ENCODE measurements at regions not wholly inside any gene's neighbourhood (a gene's known extent, or its start where the extent isn't known, plus 50 kb on each side); places are given as distances from the start of the nearest gene placed in this dataset.

DNA sequence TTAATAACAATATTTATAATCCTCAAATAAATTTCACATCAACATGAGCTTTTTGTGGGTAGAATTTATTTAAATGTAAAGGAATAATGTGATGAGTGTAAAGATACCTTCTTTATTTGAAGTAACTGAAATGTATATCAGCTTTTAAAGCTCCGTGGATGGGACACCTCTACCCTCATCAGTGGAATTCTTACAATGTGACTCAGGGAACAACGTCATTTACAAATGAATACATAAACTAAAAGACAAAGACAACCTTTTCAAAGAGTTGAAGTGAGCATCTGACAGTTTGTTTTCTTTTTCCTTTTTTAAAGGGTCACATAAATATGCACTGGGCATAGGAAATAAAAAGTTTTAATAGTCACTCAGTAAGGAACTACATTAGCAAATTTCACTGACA, 1127.0 kb upstream of the CRIM1 start:
- Mint-ChIP-seq H3K9me3 (ENCODE audit: low read depth, unreplicated experiment) (peaks cover 19% of the 10 kb centered on the region), H3K27ac (ENCODE audit: unreplicated experiment) (no peak overlapping the region), H3K36me3 (ENCODE audit: insufficient read depth, unreplicated experiment) (no peaks in the 10 kb centered on the region), H3K4me1 (ENCODE audit: low read depth, unreplicated experiment) (no peaks in the 10 kb centered on the region), H3K4me3 (ENCODE audit: low read depth, unreplicated experiment) (no peak overlapping the region), H3K27me3 (ENCODE audit: unreplicated experiment) (no peaks in the 10 kb centered on the region)
- intact Hi-C loops (cut with micrococcal nuclease; ENCODE audit: unreplicated experiment) = no loop called here
- BruUV-seq (replicated peaks) = no TSS peak
- no peak for DNase-seq
- TF ChIP-seq, protein P1, sequence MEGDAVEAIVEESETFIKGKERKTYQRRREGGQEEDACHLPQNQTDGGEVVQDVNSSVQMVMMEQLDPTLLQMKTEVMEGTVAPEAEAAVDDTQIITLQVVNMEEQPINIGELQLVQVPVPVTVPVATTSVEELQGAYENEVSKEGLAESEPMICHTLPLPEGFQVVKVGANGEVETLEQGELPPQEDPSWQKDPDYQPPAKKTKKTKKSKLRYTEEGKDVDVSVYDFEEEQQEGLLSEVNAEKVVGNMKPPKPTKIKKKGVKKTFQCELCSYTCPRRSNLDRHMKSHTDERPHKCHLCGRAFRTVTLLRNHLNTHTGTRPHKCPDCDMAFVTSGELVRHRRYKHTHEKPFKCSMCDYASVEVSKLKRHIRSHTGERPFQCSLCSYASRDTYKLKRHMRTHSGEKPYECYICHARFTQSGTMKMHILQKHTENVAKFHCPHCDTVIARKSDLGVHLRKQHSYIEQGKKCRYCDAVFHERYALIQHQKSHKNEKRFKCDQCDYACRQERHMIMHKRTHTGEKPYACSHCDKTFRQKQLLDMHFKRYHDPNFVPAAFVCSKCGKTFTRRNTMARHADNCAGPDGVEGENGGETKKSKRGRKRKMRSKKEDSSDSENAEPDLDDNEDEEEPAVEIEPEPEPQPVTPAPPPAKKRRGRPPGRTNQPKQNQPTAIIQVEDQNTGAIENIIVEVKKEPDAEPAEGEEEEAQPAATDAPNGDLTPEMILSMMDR (IDR thresholded peaks at IDR 0.05; ENCODE audit: unreplicated experiment) = no peak
- CTCF ChIA-PET = no interaction called here

DNA sequence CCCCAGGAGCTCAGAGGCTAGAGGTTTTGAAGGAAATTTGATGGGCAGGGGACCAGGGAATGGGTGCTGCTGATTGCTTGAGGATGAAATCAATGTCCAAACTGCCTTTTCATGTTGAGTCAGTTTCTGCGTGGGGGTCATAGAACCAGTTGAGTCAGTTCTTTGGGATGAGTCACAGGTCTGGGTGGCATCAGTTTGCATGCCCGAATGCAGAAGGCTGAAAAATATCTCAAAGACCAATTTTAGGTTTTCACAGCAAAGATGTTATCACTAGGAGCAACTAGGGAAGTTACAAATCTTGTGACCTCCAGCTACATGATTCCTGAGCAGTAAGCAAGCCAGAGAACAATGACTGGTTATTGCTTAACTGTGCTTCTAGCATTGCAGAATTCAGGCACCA, 1135.1 kb upstream of the CRIM1 start:
- peak overlapping the region; percentile 42 for H3K27ac Mint-ChIP-seq (ENCODE audit: unreplicated experiment)
- CTCF ChIA-PET = no interaction called here
- H3K36me3 Mint-ChIP-seq (ENCODE audit: insufficient read depth, unreplicated experiment) = no peaks in the 10 kb centered on the region
- BruUV-seq (replicated peaks) = no TSS peak
- no peak overlapping the region for H3K4me3 Mint-ChIP-seq (ENCODE audit: low read depth, unreplicated experiment)
- peaks cover 12% of the 10 kb centered on the region for H3K9me3 Mint-ChIP-seq (ENCODE audit: low read depth, unreplicated experiment)
- TF ChIP-seq, protein P1 (IDR thresholded peaks at IDR 0.05; ENCODE audit: unreplicated experiment) = no peak
- DNase-seq = peak; percentile 51
- intact Hi-C loops (cut with micrococcal nuclease; ENCODE audit: unreplicated experiment) = no loop called here
- H3K4me1 Mint-ChIP-seq (ENCODE audit: low read depth, unreplicated experiment) = no peaks in the 10 kb centered on the region
- H3K27me3 Mint-ChIP-seq (ENCODE audit: unreplicated experiment) = no peaks in the 10 kb centered on the region

DNA sequence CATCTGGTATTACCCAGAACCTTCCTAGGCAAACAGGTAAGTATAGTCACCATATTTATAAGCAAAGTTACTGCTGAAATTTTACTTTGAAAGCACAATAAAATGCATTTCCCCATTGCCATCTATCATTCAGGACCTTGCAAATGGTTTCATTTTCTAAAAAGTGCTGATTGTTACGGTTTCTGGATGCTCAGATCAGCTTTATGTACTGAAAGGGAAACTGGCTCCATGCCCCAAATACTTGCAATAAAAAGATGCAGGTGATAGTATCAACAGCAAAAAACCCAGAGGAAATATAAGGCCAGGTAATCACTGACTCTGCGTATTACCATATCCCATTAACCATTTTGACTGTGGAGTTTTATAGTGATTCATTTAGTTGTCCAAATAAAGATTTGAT, 1150.7 kb upstream of the CRIM1 start:
- Mint-ChIP-seq H3K27ac (ENCODE audit: unreplicated experiment) (no peak overlapping the region), H3K9me3 (ENCODE audit: low read depth, unreplicated experiment) (peaks cover 2% of the 10 kb centered on the region), H3K4me1 (ENCODE audit: low read depth, unreplicated experiment) (no peaks in the 10 kb centered on the region), H3K36me3 (ENCODE audit: insufficient read depth, unreplicated experiment) (no peaks in the 10 kb centered on the region), H3K27me3 (ENCODE audit: unreplicated experiment) (no peaks in the 10 kb centered on the region), H3K4me3 (ENCODE audit: low read depth, unreplicated experiment) (no peak overlapping the region)
- CTCF ChIA-PET = no interaction called here
- TF ChIP-seq, protein P1 (IDR thresholded peaks at IDR 0.05; ENCODE audit: unreplicated experiment) = no peak
- no TSS peak for BruUV-seq (replicated peaks)
- intact Hi-C loops (cut with micrococcal nuclease; ENCODE audit: unreplicated experiment) = no loop called here
- no peak for DNase-seq

DNA sequence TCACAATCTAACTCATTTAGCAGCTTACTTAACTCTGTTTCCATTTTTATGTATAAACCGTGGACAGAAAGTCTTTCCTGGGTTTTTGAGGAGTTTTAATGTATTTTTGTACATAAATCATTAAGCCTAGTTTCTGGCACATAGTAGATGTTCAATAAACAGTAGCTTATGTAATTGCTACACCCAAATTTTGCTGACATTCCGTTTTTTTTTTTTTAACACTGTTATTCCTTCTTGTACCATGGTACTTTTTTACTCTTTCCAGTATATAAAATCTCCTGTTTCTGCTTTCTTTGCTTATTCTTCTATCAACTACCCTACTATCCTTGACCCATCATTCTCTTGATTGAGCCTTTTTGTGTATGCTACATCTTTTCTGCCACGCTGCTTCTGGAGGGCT, 1151.3 kb upstream of the CRIM1 start:
- Mint-ChIP-seq H3K4me1 (ENCODE audit: low read depth, unreplicated experiment) (no peaks in the 10 kb centered on the region), H3K27me3 (ENCODE audit: unreplicated experiment) (no peaks in the 10 kb centered on the region), H3K36me3 (ENCODE audit: insufficient read depth, unreplicated experiment) (no peaks in the 10 kb centered on the region), H3K4me3 (ENCODE audit: low read depth, unreplicated experiment) (no peak overlapping the region), H3K9me3 (ENCODE audit: low read depth, unreplicated experiment) (peaks cover 6% of the 10 kb centered on the region), H3K27ac (ENCODE audit: unreplicated experiment) (no peak overlapping the region)
- CTCF ChIA-PET = no interaction called here
- intact Hi-C loops (cut with micrococcal nuclease; ENCODE audit: unreplicated experiment) = no loop called here
- no TSS peak for BruUV-seq (replicated peaks)
- no peak for DNase-seq
- TF ChIP-seq, protein P1 (IDR thresholded peaks at IDR 0.05; ENCODE audit: unreplicated experiment) = no peak

DNA sequence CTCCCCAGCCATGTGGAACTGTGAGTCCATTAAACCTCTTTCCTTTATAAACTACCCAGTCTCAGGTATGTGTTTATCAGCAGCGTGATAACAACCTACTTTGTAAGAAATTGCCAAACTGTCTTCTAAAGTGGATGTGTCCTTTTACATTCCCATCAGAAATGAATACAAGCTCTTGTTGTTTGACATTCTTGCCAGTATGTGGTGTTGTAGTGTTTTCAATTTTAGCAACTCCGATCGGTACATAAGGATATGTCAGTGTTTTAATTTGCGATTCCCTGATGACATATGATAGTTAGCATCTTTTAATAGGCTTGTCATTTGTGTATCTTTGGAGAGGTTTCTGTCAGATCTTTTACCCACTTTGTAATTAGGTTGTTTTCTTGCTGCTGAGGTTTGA, 1156.3 kb upstream of the CRIM1 start:
- no TSS peak for BruUV-seq (replicated peaks)
- H3K9me3 Mint-ChIP-seq (ENCODE audit: low read depth, unreplicated experiment) = peaks cover 11% of the 10 kb centered on the region
- intact Hi-C loops (cut with micrococcal nuclease; ENCODE audit: unreplicated experiment) = no loop called here
- CTCF ChIA-PET = no interaction called here
- TF ChIP-seq, protein P1 (IDR thresholded peaks at IDR 0.05; ENCODE audit: unreplicated experiment) = no peak
- no peaks in the 10 kb centered on the region for H3K27me3 Mint-ChIP-seq (ENCODE audit: unreplicated experiment)
- no peaks in the 10 kb centered on the region for H3K4me1 Mint-ChIP-seq (ENCODE audit: low read depth, unreplicated experiment)
- DNase-seq = no peak
- no peak overlapping the region for H3K4me3 Mint-ChIP-seq (ENCODE audit: low read depth, unreplicated experiment)
- H3K36me3 Mint-ChIP-seq (ENCODE audit: insufficient read depth, unreplicated experiment) = no peaks in the 10 kb centered on the region
- H3K27ac Mint-ChIP-seq (ENCODE audit: unreplicated experiment) = no peak overlapping the region
